Endothelial cell of umbilical vein (primary cell): ENCODE measurements at regions not wholly inside any gene's neighbourhood (a gene's known extent, or its start where the extent isn't known, plus 50 kb on each side); places are given as distances from the start of the nearest gene placed in this dataset.

ENCODE experiments used
- CTCF ChIP-seq, 2 donors: IDR thresholded peaks; 1 replicate in 1 of 2; 2 replicates in 1 of 2; pipeline ENCODE4 v1.5.1; 2011; ENCODE audit warnings: low read length in 2 of 2, mild to moderate bottlenecking in 2 of 2, moderate library complexity in 2 of 2, control low read depth in 1 of 2, inconsistent platforms in 1 of 2, low read depth in 1 of 2; ENCODE audit not compliant: insufficient read depth in 1 of 2; ENCODE audit errors: extremely low read depth in 1 of 2
- GATA2 ChIP-seq: IDR thresholded peaks from 2 replicates; pipeline ENCODE4 v1.7.0; 2011; ENCODE audit warnings: low read depth, mild to moderate bottlenecking, moderate library complexity, mixed read lengths, low read length; ENCODE audit not compliant: insufficient read length, insufficient read depth
- MAX ChIP-seq: IDR thresholded peaks from 2 replicates; pipeline ENCODE4 v1.6.1; 2011; ENCODE audit not compliant: insufficient read depth, insufficient read length
- MYC ChIP-seq: IDR thresholded peaks from one replicate; pipeline ENCODE4 v1.6.1; 2011; ENCODE audit warnings: mild to moderate bottlenecking, low read depth, low read length
- POLR2A ChIP-seq: IDR thresholded peaks from 2 replicates; pipeline ENCODE4 v1.6.1; 2012; ENCODE audit warnings: low read depth, mild to moderate bottlenecking, control low read depth, low read length
- POLR2AphosphoS5 ChIP-seq: IDR thresholded peaks from 2 replicates; pipeline ENCODE4 v1.6.1; 2012; ENCODE audit warnings: low read depth, mild to moderate bottlenecking, control low read depth, low read length, moderate library complexity; ENCODE audit not compliant: insufficient read depth

- TF ChIP-seq CTCF (IDR thresholded peaks at IDR 0.05; ENCODE audit: extremely low read depth in 1 of 2, insufficient read depth in 1 of 2, low read depth in 1 of 2, low read length in 2 of 2) (no peak), MAX (no peak), POLR2AphosphoS5 (no peak), MYC (no peak), POLR2A (no peak), GATA2 (no peak)
These were observed 67.7 kb upstream of the HMX1 start for GRCh38 chr4:8939160-8939839.
